Frontal cortex (tissue), 3 donors: ENCODE measurements at regions not wholly inside any gene's neighbourhood (a gene's known extent, or its start where the extent isn't known, plus 50 kb on each side); places are given as distances from the start of the nearest gene placed in this dataset.
"Not testable (repeated sequence)": the region's sequence is repeated elsewhere in the genome, so short reads cannot be mapped to it uniquely, and the experiment has no call there.

ENCODE experiments used
- DNase-seq, 2 donors: peaks; one replicate each; pipeline ENCODE4 v3.0.0; 2012; ENCODE audit warnings: low spot score in 2 of 2
- FAIRE-seq: peaks from 2 replicates; lab custom pipeline; 2012; peaks lifted over from hg19 to GRCh38; lab: Jason Lieb, UNC
- donor health status: control.
- donor health status: control.
- donor health status: control.

GRCh38 chr4:74505355-74505978 lies 60.5 kb downstream of the AREG start:
- not testable (repeated sequence) for FAIRE-seq, DNase-seq

- not testable (repeated sequence) for FAIRE-seq, DNase-seq
Measured at GRCh38 chr4:74509363-74509762, 64.4 kb downstream of the AREG start.

- FAIRE-seq = no peak
- no peak for DNase-seq
Measured at GRCh38 chr4:74516303-74516702, 71.4 kb downstream of the AREG start.

DNA sequence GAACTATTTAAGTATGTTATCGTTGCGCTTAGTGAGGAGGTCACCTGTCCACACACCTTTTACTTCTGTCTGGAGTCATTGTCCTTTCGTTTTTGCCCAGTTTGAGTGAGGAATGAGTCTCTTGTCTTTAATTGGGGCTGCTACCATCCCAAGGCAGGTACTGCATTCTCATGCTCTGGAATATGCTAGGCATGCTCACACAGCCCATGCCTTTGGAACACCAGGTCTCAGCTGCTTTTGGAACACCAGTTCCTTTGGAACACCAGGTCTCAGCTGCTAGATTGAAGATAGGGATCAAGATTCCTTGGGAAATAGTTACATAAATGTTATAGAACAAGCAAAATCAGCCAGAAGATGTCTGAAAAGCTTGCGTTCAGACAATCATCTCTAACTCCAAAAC lies 73.1 kb downstream of the AREG start:
- no peak for FAIRE-seq
- DNase-seq = no peak

- FAIRE-seq = no peak
- no peak for DNase-seq
Measured at GRCh38 chr4:74522251-74522991, 77.5 kb downstream of the AREG start.

- no peak for DNase-seq
- no peak for FAIRE-seq
Measured at GRCh38 chr4:74523096-74523495, 78.2 kb downstream of the AREG start.

DNA sequence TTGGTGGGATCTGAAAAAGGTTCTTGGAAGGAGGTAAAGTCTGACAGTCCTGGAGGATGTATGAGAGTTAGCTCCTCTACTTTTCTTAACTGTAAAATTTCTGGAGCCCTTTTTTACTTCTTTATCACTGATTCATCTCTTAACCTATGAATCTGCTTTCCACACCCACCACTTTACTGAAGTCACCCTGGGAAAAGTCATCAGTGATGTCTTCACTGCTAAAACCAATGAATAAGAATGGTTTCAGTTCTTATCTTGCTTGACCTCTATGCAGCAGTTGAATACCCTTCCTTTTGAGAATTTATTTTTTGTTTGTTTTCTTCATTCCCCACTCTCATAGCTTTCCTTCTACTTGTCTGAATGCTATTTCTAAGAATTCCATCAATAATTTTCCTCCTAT lies 80.0 kb downstream of the AREG start:
- no peak for DNase-seq
- no peak for FAIRE-seq

DNA sequence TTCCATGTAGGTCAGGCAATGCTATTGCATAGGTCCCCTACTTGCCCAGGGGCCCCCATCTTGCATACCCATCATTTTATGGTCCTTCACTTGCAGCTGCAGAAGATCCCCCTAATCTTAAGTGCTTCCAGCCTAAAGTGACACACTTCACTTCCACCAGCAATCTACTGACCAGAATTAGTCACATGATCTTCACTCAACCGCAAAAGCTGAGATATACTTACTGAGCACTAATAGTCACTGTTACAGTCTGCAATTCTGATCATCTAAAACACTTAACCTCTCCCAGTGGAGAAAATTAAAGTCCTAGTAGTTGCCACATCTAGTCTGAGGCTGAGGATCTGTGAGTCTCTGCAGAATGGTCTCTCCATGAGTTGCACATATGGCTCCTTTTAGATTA lies 82.1 kb downstream of the AREG start:
- no peak for FAIRE-seq

DNA sequence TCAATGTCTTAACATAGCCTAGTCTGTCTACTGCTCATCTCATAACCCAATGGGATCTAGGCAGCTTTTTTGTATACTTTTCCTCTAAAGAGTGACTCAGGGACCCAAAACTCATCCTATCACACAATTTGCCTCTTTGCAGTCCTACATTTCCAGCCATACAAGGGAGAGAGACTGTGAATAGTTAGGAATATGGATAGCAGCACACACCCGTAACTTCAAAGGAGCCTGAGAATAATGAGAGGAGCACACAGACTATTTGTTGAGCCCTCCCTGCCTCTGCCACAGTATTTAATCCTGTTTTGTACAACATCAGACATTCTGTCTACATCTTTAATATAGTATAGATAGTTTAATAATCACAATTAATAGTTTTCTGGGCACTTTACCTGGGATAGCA lies 83.2 kb downstream of the AREG start:
- no peak for DNase-seq
- no peak for FAIRE-seq

More for the DNA sequence above, 82.1 kb downstream of the AREG start:
- DNase-seq = no peak

DNA sequence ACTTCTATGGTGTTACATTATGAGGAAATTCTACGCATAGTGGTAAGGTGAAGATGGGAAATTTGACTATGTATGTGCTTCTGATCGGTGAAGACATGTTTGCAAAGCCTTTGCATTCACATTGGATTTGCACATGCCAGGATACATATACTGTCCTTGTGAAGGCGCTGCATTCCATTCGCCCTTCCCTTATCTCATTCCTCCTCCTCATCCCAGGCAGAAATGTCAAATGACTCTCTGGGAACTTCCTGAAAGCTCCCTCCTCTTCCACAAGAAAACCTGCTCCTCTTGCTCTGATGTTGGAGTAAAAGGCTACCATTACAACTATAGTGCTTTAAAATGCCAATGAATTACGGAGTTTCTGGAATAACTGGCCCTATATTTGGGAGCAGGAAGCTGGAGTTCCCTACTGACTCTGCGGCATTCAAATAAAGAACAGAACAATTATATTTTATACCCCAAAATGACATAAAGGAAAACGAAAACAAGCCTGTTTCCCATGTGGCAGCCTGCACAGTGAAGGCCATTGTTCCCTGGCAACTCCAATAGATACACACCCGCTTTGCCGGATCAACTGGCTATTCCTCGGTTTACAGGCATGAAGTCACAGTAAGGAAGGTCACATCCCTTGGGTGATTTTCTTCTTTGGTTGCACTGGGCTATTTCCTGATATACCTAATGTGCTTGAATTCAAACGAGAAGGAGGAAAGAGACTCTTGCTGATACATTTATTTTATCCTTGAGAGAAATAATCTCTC lies 84.5 kb downstream of the AREG start:
- no peak for DNase-seq
- no peak for FAIRE-seq

- DNase-seq (no peak), FAIRE-seq (no peak)
Measured at GRCh38 chr4:74531963-74532794, 87.2 kb downstream of the AREG start.

- DNase-seq = no peak
Measured at GRCh38 chr4:74534121-74534520, 89.2 kb downstream of the AREG start.

DNA sequence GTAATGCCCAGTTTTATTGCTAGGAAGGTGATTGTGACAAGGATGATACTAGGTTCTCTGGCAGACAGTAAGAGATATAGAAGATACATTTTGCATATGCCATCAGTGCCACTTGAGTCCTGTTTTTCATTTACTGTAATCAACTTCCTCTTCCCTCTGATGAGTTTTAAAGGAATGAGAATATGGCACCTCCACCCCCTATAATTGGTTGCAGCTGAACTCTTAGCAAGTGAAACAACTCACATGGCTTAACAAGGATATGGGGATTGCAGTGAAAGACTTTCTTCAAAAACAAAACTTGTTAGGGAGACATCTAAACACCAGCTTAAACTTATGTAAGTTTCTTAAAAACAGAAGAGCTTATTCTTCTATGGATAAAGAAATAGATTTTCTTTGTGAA lies 90.0 kb downstream of the AREG start:
- no peak for FAIRE-seq
- DNase-seq = no peak

More at GRCh38 chr4:74534121-74534520, 89.2 kb downstream of the AREG start:
- no peak for FAIRE-seq

DNA sequence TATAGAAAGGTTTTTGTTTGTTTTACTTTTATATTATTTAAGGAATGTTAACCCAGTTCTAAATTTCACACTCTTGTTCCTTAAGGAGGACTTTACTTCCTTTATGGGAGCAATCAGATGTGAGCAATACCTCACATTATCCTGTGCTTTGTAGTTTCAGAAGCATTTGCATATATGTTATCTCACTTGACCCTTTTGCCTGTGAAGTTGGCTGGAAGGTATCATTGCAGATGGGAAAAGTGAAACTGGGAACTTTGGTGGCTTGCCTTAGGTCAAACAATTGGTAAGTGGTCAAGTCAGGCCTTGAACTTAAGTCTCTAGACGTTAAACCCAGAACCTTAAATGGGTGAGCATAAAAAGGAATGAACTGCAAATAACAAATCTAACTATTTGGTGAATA lies 90.6 kb downstream of the AREG start:
- no peak for FAIRE-seq
- no peak for DNase-seq

- FAIRE-seq = no peak
- DNase-seq = no peak
Measured at GRCh38 chr4:74536557-74536956, 91.6 kb downstream of the AREG start.

DNA sequence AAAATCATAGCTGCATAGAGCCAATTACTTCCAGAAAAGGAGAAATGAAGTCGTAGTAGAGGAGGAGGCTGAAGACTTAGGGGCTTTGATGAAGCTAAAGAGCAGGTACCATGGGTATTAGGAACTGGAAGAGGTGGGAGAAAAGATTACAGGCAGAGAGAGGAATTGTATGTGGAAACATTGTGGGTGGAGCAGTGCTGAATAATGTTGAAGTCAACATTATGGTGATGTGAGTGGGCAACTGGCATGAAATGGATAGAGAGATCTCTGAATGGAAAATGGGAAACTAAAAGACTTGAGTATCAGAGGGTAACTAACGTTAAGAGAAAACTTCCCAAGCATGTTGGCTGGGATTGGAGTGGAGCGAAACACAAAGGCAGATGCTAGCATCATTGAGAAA lies 92.5 kb downstream of the AREG start:
- FAIRE-seq = no peak
- DNase-seq = no peak

DNA sequence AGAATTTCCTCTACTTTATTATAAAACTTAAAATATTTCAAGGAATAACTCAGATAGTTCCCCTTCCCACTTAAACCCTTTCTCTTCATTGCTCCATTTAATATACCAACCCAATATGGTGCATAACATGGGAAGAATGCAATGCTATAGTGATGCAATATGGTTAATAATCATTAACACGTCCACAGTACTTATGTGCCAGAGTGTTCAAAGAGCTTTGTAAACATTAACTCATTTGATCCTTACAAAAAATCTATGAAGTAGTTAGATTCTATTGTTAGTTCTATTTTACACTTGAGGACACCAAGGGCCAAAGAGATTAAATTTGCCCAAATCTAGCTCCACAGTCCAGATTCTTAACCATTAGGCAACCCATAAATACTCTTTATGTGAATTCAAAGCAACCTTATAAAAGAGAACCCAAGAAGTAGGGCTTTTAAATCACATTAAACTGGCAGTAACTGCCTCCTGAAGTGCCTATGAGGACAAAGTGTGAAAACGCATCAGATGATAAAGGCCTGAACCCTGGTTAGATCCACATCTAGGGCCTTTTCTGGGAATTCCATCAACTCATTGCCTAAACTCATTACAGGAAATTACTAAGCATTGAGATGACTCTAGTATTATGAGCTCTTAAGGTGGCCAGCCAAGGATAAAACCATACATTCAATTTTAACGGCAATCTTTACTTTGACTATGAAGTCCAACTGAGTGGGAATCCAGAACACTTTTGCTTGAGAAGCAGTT lies 94.3 kb downstream of the AREG start:
- DNase-seq (no peak), FAIRE-seq (no peak)

GRCh38 chr4:74540193-74540592 lies 95.3 kb downstream of the AREG start:
- FAIRE-seq = no peak

GRCh38 chr4:74541667-74542066 lies 96.7 kb downstream of the AREG start:
- DNase-seq (no peak), FAIRE-seq (no peak)

More at GRCh38 chr4:74540193-74540592, 95.3 kb downstream of the AREG start:
- DNase-seq = no peak
